Panc1 (cell line): ENCODE measurements at regions not wholly inside any gene's neighbourhood (a gene's known extent, or its start where the extent isn't known, plus 50 kb on each side); places are given as distances from the start of the nearest gene placed in this dataset.

Experiments
- ATAC-seq: fragments of 200-7000 bp; cut with Tn5 transposase; 2 replicates; pipeline ENCODE4 v1.9.1; 2020; ENCODE audit warnings: mild to moderate bottlenecking, moderate library complexity
- BruUV-seq: library from RNA; stranded (reverse); fragments of 400-500 nt; replicated peaks from 2 replicates; lab custom pipeline; 2021; lab: Mats Ljungman, UMichigan
- CTCF ChIA-PET: fragments of 300-600 bp; sonication (Branson Sonifier 250); formaldehyde crosslinking; loops from one replicate; lab custom pipeline; 2022; ENCODE audit warnings: antibody characterized with exemption; lab: Charles Lee
- POLR2A ChIA-PET: fragments of 300-600 bp; sonication (Branson Sonifier 250); formaldehyde crosslinking; loops from one replicate; lab custom pipeline; 2022; ENCODE audit warnings: antibody characterized with exemption; lab: Charles Lee
- DNase-seq: peaks from one replicate; pipeline ENCODE4 v3.0.0-alpha.2; 2010; ENCODE audit warnings: low read depth, low spot score
- H3K27ac ChIP-seq: 2 replicates; pipeline ENCODE4 v1.5.1; 2011; ENCODE audit warnings: mild to moderate bottlenecking, low read length, inconsistent platforms
- H3K27me3 ChIP-seq: fragments of 200-500 bp; sonication (Bioruptor generic); 2 replicates; pipeline ENCODE4 v1.6.0; 2014; ENCODE audit warnings: low read length, inconsistent platforms; ENCODE audit not compliant: control insufficient read depth, insufficient read depth
- H3K36me3 ChIP-seq: fragments of 200-500 bp; sonication (Bioruptor generic); 2 replicates; pipeline ENCODE4 v1.5.1; 2014; ENCODE audit warnings: inconsistent platforms, mild to moderate bottlenecking, low read length, moderate library complexity; ENCODE audit not compliant: control insufficient read depth, insufficient read depth
- H3K4me1 ChIP-seq: 2 replicates; pipeline ENCODE4 v1.5.1; 2011; ENCODE audit warnings: inconsistent platforms, mild to moderate bottlenecking, low read length, moderate library complexity; ENCODE audit not compliant: control insufficient read depth, insufficient read depth
- H3K4me3 ChIP-seq, 2 experiments: 2 replicates each; pipeline ENCODE4 v1.5.1; 2011 to 2012; ENCODE audit warnings: low read depth in 2 of 2, low read length in 2 of 2, mild to moderate bottlenecking in 2 of 2, inconsistent platforms in 1 of 2, moderate library complexity in 1 of 2
- H3K9me3 ChIP-seq: fragments of 200-500 bp; sonication (Bioruptor generic); 2 replicates; pipeline ENCODE4 v1.5.1; 2014; ENCODE audit warnings: low read depth, mild to moderate bottlenecking, inconsistent platforms, low read length, moderate library complexity; ENCODE audit not compliant: control insufficient read depth, insufficient read depth
- CTCF ChIP-seq: fragments of 450-650 bp; IDR thresholded peaks from 2 replicates; pipeline ENCODE4 v1.5.1; 2017; ENCODE audit warnings: mild to moderate bottlenecking
- POLR2AphosphoS5 ChIP-seq: IDR thresholded peaks from 2 replicates; pipeline ENCODE4 v1.6.1; 2012; ENCODE audit warnings: mild to moderate bottlenecking, low read depth, low read length, moderate library complexity
- REST ChIP-seq, 2 experiments: IDR thresholded peaks; 2 replicates each; pipeline ENCODE4 v1.6.1; 2011 to 2012; ENCODE audit warnings: low read depth in 2 of 2, control low read depth in 1 of 2, low read length in 1 of 2, mild to moderate bottlenecking in 1 of 2, moderate library complexity in 1 of 2; ENCODE audit not compliant: insufficient read depth in 1 of 2
- SIN3A ChIP-seq: IDR thresholded peaks from 2 replicates; pipeline ENCODE4 v1.6.1; 2012; ENCODE audit warnings: low read depth, mild to moderate bottlenecking, low read length, moderate library complexity, borderline replicate concordance; ENCODE audit not compliant: insufficient read depth
- TCF7L2 ChIP-seq: IDR thresholded peaks from 2 replicates; pipeline ENCODE4 v1.6.1; 2011; ENCODE audit warnings: mild to moderate bottlenecking, low read depth, low read length, inconsistent platforms
- in situ Hi-C: cut with HindIII; loops from 2 replicates; pipeline ENCODE4 v1.10.0; 2016; ENCODE audit warnings: low sequenced_read_pairs, low pct_unique_long_range_greater_than_20kb
- intact Hi-C: fragments of 100-400 bp; cut with micrococcal nuclease; formaldehyde crosslinking; loops from one replicate; pipeline ENCODE4 v1.10.0; 2022; ENCODE audit not compliant: unreplicated experiment

DNA sequence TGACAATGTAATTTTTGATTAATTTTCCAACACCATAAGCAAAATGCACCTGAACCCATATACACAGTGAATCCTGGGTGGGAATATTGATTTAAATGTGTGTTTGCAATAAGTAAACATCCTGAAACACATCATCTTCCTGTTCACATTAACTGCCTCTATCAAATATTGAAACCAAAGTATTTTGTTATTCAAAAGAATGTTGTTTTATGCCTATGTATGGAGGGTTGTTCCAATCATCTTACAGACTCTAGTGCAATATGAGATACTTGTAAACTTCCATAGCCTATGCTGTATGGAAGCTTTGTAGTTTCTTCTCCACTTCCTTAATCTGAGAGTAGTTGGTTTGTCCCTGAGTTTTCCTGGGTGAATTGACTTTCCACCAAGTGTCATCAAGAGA, 105.4 kb upstream of the SLC7A11 start:
- no peak overlapping the region for H3K4me3 ChIP-seq
- intact Hi-C loops (no loop called here), in situ Hi-C loops (no loop called here)
- DNase-seq: no peak
- TF ChIP-seq CTCF (no peak), SIN3A (no peak), POLR2AphosphoS5 (no peak), TCF7L2 (no peak), REST (IDR thresholded peaks at IDR 0.05; ENCODE audit: insufficient read depth in 1 of 2, low read depth in 2 of 2, low read length in 1 of 2) (no peak)
- BruUV-seq: no TSS peak
- ChIA-PET CTCF (no interaction called here), POLR2A (no interaction called here)
- no peaks in the 10 kb centered on the region for H3K36me3 ChIP-seq
- no peak overlapping the region for H3K27ac ChIP-seq
- no peaks in the 10 kb centered on the region for H3K27me3 ChIP-seq
- H3K9me3 ChIP-seq: no peaks in the 10 kb centered on the region
- ATAC-seq: no peak
- no peaks in the 10 kb centered on the region for H3K4me1 ChIP-seq

DNA sequence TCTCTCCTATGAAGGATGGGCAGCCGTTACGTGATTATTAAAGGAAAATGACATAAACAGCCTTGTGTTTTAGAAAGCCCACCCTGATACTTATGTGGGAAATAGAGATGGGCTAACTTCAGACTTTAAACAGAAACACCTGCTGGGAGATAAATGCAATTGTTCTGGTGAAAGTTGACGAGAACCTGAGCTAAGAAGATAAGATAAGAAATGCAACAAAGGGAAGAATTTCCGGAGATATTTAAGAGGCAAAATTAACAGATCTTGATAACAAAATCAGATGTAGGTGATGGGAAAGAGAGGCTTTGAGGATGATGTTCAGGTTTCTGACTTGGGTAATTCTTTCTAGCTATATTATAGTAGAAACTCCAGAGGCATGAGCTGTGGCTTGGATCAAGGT, 102.7 kb upstream of the SLC7A11 start:
- H3K4me1 ChIP-seq: no peaks in the 10 kb centered on the region
- no peaks in the 10 kb centered on the region for H3K27me3 ChIP-seq
- POLR2A ChIA-PET: no interaction called here
- no peaks in the 10 kb centered on the region for H3K36me3 ChIP-seq
- DNase-seq (no peak), ATAC-seq (no peak)
- TF ChIP-seq SIN3A (no peak), REST (IDR thresholded peaks at IDR 0.05; ENCODE audit: insufficient read depth in 1 of 2, low read depth in 2 of 2, low read length in 1 of 2) (no peak), CTCF (no peak), TCF7L2 (no peak), POLR2AphosphoS5 (no peak)
- no peak overlapping the region for H3K27ac ChIP-seq
- CTCF ChIA-PET: no interaction called here
- in situ Hi-C loops: no loop called here
- intact Hi-C loops: no loop called here
- H3K4me3 ChIP-seq: no peak overlapping the region
- no peaks in the 10 kb centered on the region for H3K9me3 ChIP-seq
- BruUV-seq: no TSS peak
